AG08396 (cell line): ENCODE measurements at regions not wholly inside any gene's neighbourhood (a gene's known extent, or its start where the extent isn't known, plus 50 kb on each side); places are given as distances from the start of the nearest gene placed in this dataset.

Experiments
- DNase-seq: peaks from one replicate; pipeline ENCODE4 v3.0.0; 2012; ENCODE audit warnings: low spot score, mixed read lengths

DNA sequence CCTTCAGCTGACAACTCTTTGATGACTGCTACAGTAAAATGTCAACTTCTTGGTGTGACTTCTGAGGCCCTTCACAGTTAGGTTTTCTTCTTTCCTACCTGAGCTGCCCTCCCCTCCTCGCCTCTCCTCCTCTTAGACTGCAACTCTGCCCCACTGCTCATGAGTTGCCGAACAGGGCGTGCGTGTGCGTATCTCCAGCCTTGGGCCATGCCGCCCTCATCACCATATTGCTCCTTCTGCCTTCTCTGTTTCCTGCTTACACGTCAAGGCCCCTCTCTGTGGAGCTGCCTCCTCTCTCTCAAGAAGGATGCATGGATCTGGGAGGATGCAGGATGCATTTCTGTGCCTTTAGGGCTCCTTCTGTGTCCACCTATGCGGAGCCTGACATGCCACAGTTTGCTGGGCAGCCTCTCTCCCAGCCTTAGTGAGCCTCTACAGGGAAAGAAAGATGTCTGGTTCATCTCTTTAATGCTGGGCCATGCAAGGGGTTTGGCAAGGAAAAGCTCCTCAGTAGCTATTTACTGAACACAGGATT is 205.9 kb downstream of the RPLP1 start:
- no peak for DNase-seq

DNA sequence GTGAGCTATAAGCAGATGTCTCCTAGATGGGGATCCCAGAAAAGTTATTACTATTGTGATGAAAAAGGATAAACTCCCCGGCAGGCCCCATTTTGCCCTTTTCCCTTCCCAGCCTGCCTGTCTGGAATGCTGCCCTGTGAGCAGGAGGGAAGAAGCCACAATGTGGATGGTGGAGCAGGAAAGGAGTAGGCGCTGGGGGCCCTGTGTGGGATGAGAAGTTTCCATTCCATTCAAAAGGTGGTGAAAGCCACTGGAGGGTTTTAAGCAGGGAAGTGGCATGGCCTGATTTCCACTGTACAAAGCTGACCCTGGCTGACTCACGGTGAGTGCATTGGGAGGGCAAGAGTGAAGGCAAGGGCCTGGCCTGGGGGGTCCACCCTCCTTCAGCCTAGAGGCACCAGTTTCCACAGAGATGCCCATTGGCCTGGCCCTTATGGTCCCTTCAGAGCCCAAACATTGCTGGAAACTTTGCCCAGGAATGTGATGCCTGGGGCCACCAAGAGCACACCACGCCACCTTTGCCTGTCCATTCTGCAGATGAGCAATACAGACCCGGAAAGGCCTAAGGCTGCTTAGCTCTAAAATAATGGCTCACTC is 206.9 kb downstream of the RPLP1 start:
- no peak for DNase-seq

DNA sequence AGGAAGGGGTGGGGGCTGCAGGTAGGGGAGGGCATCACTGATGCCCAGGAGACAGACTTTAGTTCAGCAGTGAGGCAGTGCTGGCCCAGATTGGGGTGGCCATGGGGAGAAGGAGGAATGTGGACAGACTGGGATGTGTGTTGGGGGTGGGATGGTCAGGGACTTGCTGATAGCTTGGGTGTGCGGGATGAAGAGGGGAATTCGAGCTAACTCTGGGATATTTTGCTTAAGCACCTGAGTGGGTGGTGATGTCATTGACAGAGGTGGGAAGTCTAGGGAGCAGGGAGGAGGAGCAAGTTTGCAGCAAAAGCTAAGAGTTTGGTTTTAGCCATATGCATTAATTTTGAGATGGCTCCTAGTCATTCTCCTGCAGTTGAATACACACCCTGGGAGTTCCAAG is 207.5 kb downstream of the RPLP1 start:
- DNase-seq = no peak

DNA sequence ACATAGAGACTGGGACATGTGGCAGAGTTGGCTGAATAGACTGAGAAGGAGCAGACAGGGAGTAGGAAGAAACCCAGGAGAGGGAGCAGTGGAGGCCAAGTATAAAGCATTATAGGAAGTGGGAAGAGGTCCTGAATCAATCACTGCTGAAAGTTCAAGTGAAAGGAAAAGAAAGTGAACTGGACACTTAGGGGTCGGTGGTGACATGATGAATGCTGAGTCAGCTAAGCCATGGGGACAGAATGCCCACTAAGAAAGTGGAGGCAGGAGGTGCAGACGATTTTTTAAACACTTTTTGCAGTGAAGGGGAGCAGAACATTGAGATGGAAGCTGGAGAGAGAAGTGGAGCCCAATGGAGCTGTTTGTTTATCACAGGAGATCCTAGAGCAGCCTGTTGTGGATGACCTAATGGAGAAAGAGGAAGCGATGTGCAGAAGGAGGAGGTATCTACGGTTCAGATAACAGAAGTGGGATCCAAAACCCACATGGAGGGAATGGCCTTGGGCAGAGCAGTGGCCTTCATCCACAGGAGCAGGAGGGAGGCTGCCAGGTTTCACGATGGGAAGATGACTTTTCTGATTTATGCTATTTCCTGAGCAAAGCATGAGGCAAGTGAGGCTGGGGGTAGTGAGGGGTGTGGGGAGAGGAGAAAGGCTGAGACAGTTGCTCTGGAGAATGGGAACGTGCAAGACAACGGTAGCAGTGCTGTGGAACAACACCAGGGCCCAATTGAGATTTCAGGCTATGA is 208.2 kb downstream of the RPLP1 start:
- no peak for DNase-seq

DNA sequence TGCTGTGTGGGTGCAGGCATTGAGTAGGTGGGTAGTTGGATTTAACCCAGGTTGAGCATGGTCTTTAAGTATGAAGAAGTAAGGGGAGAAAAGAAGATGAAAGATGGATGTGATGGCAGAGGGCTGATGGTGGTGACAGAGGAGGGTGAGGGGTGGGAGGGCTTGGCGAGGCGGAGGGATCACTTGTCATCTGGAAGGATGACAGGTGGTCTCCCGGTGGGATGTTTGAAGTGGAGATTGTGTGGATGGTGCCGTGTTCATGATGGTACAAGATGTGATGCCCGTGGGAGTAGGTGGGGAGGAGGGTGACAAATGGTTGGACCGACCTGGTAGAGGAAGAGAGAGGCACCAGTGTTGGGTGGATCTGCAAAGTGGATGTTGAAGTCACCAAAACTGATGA is 208.8 kb downstream of the RPLP1 start:
- no peak for DNase-seq

DNA sequence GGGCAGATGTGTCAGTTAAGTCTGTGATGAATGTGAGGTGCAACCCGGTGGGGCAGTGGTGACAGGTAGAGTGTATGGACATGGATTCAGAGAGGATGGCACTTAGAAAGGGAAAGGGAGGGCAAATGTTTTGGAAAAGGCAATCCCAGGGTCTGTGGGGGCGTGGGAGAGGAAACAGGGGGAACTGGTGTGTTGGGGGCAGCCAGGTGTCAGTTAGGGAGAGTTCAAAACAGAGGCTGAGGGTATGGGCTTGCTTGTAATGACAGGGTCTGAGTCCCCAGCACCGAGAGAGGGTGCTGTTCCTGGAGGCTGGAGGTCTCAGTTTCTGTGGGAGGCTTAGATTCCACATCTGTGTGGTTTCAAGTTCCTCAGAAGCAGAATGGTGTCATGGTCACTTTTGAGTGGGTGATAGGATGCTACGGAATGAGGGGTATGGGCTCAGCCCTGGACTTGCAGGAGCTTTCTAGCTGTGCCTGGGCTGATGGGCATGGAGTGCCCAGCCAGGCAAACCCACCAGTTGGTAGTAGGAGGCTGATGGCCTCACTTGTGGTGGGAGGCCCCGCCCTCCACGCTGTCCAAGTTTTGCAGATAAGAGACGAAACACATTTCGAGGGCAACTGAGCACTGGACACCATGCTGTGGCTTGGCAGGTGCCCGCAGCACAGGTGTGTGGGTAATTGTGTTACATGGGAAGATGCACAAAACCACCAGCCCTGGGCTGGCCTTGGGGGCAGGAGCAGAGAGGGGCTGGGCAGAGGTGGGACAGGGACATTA is 209.4 kb downstream of the RPLP1 start:
- no peak for DNase-seq

DNA sequence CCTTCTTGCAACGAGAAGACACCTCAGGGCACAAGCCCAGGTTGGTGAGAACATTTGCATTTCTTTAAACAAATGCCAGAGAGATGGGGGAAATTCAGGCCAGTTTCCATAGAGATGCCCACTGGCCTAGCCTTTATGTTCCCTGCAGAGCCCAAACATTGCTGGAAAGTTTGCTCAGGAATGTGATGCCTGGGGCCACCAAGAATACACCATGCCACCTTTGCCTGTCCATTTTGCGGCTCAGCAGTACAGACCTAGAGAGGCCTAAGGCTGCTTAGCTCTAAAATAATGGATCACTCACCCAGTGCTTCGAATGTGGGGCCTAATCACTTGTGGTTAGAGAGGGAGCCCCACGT is 210.0 kb downstream of the RPLP1 start:
- no peak for DNase-seq

DNA sequence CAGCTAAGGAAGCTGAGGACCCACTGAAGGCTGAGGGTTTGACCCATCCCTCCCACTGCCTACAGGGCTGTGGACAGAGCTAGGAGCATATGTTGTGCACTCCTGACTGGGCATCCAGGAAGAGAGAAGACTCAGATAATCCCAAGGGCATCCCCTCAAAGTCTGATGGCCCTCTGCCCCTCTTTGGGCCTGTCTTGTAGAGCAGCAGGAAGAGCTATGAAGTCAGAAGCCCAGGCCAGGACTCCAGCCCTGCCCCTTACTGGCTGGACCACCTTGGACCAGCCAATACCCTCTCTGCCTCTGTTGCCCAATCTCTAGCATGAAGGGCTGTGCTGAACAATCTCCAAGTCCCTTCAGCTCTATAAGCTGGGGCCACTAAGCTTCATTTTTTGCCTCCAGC is 210.8 kb downstream of the RPLP1 start:
- DNase-seq = no peak

DNA sequence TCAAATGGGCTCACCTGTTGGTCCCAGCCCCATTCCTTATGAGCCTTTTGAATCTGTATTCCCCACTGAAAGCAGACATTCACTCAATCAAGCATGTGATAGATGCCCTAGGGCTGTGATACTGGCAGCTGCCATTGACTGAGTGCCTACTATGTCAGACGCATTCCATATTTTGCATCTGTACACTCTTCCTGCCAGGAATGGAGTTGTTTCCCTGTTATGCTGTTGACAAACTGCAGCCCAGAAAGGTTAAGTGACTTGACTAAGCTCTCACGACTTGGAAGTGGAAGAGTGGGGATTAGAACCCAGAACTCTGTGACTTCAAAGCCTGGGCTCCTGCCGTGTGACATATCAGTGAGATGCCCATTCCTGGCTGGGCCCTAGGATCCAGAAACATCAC is 211.4 kb downstream of the RPLP1 start:
- no peak for DNase-seq

DNA sequence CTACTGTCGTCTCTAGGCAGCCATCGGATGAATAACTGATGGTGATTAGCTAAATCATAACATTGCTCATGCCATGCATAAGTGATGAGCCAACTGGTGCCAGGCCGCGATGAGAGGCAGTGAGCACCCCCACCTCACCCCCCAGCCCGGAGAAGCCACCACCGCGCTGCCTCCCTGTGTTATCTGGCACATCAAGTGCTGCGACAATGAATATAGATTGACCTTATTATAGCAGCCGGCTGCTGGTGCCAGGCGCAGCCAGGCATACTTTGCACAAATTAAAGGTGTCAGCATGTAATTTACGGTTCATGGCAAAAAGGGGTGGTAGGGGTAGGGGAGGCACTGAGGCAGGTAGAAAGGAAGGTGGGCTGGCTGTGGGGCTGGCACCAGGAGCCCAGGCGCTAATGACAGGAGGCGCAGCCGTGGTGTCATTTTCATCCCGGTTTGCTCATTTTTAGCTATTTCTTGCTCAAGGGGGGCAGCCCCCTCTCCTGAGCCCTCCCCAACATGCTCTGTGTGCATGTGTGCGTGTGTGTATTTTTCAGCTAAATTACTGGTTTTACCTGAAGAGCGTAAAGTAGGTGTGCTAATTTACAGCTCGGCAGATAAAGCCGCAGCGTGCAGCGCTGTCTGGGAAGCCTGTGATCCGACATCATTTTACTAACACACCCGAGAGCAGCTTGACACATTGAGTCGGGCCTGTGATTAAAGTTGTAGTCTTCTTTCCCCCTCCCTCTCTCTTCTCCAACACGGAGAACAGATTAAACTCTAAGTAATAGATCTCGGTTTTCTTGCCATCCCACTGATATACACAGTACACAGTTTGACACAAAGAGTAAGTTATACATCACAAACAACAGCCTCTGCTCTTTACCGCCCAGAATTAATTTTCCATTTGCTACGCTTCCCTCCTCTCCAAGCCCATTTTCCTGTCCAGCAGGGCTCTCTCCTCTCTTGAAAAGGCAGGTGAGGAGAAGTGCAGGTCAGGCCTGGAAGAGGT is 212.3 kb downstream of the RPLP1 start:
- DNase-seq = no peak

DNA sequence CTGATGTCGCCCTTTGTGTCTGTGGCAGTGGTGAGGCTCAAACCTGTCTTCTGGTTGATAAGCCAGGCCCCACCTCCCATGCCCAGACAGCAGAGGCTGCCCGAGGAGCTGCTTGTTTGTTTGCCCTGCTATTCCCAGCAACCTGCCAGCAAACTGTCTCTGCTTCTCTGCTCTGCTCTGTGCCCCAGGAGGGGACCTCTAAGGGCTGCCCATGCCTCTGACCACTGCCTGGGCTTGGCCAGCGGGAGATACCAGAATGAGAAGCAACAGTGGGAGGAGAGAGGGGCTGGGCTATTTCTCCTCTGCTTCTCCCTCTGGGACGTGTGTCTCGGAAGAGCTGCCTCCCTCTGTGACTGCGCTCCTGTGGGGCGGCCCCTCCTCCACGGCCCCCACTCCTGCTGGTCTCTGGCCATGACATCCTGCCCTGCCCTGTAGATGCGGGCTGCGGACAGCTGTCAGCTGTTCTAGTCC is 213.1 kb downstream of the RPLP1 start:
- no peak for DNase-seq

DNA sequence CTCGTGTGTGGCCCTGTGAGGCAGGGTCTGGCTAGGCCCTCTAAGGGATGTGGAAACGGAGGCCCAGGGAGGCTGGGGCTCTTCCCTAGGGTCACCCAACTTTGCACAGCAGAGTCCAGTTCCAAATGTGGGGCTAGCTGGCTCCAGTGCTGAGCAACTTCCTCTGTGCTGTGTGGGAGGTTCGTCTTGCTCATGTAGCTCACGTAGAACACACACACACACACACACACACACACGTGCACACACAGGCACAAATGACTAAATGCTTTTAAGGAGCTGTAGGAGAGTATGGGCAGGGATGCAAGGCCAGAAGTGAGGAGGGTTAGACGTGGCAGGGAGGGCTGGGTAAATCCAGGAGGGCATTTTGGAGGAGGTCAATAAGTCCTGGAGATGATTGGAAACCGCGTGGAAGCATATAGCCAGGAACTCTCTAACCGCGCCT is 213.8 kb downstream of the RPLP1 start:
- no peak for DNase-seq

DNA sequence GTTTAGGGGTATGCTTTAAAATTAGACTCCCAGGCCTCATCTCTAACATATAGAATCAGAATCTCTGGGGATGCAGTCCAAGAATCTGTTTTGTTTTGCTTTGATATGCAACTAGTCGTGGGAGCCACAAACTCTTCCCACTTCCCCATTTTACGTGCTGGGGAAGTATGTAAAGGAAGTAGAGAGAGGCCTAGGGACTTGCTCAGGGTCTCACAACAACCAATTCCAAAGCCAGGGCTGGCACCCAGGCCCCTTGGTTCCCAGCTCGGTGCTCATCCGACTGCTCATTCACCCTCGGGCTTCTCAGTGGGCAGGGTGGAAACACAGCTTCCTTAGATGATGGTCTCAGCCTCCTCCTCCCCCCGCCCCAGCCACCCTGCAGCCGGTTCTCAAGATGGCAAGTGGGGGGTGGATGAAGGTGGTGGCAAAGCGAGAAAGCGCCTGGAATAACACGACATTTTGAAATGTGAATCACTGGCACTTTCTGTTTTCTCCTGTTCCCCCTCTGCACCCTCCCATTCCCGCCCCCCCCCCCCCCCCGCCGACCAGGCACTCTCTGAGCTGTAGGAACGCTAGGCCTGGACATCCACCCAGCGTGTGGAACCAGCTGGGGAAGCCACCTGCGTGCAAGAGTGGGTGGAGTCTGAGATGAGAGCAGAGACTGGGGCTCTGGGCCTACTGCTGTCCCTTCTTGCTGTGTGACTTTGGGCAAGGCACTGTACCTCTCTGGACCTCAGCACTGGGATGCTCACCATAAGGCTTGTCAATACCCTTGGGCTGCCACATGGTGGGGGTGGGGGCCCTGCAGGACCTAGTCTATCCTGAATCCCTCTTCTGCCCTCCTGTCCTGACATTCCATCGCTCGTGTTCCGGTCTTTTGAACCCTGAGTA is 214.5 kb downstream of the RPLP1 start:
- DNase-seq = no peak

DNA sequence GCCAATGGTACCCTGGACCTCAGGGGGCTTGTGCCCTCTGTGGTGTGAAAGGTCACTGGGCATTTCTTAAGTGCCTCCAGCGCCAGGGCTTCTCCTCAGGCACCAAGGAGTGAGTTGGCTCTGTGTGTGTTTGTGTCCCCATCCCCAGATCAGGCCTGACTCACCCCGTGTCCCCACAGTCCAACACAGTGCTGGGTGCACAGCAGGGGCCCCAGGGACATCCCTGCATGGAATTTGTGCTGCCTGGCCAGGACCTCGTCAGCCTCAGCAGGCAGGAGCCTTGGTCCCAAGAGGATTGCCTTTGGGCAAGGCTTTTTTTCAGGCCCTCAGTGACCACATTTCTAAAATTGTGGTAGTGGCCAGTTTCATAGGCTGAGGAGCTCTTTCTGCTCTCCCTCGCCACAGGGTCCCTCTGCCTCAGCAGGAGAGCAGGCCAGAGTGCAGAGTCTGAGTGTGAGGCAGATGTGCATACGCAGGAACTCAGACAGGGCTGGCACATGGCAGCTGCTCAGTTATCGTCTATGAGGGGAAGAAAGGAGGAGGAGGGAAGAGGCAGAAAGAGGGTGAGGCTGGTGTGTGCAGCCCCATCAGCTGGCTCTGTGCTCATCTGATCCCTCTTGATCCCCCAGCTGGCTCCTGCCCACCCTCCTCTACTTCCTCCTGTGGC is 215.6 kb downstream of the RPLP1 start:
- DNase-seq = no peak

DNA sequence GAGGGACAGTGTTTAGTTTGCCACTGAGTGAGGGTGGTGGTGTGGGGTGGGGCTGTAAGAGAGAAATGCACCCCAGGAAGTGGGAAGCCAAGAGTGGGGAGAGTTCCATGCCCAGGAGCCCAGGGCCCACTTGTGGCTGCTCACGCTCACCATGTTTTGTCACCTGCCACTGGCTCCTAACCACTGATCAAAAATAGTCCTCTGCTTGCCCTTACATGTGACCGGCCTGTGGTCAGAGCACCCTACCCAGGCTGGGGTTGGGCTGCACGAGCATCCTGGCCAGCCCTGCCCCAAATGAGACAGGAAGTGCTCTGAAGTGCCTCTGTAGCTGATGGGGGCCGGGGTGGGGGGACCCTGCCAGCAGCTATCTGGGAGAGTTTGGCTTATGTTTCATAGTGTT is 216.3 kb downstream of the RPLP1 start:
- no peak for DNase-seq

DNA sequence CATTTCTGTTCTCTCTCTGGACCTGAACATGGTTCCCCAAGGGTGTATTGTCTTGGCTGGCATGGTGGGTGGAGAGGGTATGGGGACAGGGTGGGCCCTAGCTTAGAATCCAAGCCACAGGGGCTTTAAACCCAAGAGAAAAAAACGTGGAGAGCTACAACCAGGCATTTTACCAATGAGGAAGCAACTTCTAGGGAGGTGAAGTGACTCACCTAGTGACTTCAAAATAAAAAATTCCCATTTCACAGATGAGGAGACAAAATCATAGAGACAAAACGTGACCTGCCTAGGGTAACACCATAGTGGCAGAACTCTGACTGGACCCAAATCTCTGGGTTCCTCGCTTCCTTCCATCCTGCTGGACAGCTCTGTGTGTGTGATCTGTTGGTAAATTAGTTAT is 216.8 kb downstream of the RPLP1 start:
- DNase-seq = no peak

DNA sequence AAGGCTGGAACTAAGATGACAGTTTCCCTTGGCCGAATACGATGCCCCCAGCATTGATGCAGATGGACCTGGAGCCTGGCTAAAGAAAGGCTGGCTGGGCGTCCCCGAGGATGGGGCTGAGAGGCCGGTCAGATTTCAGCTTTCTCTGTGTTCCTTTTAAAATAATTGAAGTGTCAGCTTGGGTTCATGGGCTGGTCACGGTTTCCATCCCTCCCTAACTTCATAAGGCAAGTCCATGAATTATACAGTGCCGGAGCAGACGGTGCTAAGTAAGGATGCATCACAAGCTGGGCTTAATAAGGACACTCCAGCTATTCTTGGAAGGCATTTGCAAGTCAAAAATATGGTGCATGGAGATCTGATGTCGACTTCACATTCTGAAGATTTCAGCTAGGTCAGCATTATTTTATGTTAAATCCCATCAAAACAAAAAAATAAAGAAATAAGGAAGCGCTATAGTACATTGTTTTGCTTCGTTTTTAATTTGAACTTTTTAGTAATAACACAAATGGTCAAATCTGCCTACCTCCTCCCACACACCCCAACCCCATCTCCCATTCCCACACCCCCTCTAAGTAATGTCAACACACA is 220.8 kb downstream of the RPLP1 start:
- DNase-seq = no peak

DNA sequence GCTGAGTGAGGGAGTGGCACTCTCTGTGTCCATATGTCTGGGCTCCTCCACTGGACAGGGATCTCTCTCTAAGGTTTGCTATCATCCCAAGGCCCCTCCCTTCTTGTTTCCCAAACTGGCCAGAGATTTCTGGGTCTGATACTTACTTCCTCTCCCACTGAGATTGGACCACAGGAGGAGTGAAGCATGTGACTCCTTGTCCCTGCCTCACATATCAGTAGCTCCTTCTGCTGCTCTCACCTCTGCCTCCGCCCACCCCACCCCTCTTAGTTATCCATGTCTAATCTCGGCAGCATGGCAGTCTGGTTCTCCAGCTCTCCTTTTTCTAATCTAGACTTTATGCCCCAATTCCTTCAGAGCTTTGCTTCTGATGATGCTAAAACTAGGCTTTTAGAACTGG is 223.1 kb downstream of the RPLP1 start:
- DNase-seq = no peak

DNA sequence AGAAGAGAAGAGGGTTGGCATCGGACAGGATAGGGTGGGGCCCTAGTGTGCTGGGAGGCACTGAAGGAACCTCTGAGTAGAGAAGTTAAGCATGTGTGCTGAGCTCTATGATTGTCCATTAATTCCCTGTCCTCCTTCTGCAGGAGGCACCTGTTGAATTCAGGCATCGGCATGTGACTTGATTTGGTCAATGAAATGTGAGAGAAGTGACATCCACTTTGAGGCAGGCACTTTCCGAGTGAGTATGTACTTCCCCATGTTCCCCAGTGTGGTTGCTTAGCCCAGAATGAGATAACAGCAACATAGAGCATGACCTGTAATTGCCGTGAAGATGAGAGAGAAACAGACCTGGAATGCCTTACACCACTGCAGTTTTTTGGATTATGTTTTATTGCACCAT is 224.8 kb downstream of the RPLP1 start:
- no peak for DNase-seq
